Right atrium auricular region (tissue), 2 donors: ENCODE measurements at regions not wholly inside any gene's neighbourhood (a gene's known extent, or its start where the extent isn't known, plus 50 kb on each side); places are given as distances from the start of the nearest gene placed in this dataset.

ENCODE experiments used
- DNase-seq: peaks from one replicate; pipeline ENCODE4 v3.0.0-alpha.2; 2019; ENCODE audit warnings: low spot score
- H3K27ac ChIP-seq, 2 donors: fragments of 200-600 bp; sonication (generic); 1 replicate in 1 of 2; 2 replicates in 1 of 2; pipeline ENCODE4 v1.5.1; 2016 to 2019
- H3K27me3 ChIP-seq, 2 donors: fragments of 200-600 bp; sonication (generic); one replicate each; pipeline versions ENCODE4 v1.5.1 to v1.6.0; 2017 to 2019
- H3K36me3 ChIP-seq: fragments of 200-600 bp; sonication (generic); one replicate; pipeline ENCODE4 v1.5.1; 2016
- H3K4me1 ChIP-seq, 2 donors: fragments of 200-600 bp; sonication (generic); one replicate each; pipeline versions ENCODE4 v1.5.1 to v1.6.0; 2017 to 2019
- H3K4me3 ChIP-seq, 2 donors: fragments of 200-600 bp; sonication (generic); 1 replicate in 1 of 2; 2 replicates in 1 of 2; pipeline ENCODE4 v1.5.1; 2017 to 2019; ENCODE audit warnings: mild to moderate bottlenecking in 1 of 2, moderate library complexity in 1 of 2
- H3K9me3 ChIP-seq, 2 donors: fragments of 200-600 bp; sonication (generic); one replicate each; pipeline ENCODE4 v1.5.1; 2019
- TF ChIP-seq, protein P1 (sequence below), 2 donors: fragments of 200-600 bp; sonication (generic); IDR thresholded peaks; one replicate each; pipeline ENCODE4 v1.5.1; 2019; ENCODE audit warnings: antibody characterized with exemption in 2 of 2

DNA sequence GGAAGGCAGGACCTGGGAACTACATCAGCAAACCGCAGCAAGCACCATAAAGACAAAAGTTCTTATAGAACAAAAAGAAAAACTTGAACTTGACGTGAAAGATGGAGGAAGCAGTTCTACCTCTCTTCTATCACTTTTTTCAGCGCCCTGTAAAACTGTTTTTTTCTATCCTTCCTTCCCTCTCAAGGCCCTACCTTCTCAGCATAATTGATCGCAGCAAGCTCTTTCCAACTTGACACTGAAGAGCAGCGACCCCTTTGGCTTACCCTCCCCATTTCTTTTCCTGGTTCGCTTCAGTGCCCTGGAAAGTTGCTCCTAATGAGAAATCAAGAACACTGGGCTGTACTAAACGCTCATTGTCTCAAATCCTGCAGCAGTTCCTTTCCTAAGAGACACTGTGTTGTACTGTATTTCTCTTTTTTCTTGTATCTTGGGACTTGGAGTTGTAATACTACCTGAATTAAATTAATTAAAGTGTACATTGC, 150.6 kb upstream of the SLC4A4 start:
- Histone ChIP-seq H3K27ac (peak overlapping the region; percentile 81 to 86), H3K4me3 (peak overlapping the region; percentile 54 to 71)

DNA sequence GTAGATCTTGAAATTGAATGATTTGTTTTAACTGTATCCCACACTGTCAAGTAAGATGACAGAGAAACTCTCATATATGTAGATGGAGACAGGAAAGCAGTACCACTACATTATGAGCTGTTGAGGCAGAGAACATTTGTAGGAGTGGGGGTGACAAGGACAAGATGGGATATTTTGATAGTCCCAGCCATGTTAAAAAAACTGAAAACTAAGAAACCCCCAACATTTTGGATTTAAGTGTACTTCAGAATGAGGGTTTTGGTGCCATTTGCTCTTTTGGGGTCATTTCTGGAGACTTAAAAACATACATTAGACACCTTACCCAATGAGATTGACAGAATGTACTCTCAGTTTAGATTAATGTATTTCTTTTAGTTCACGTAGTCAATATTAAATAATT, 149.9 kb upstream of the SLC4A4 start:
- H3K9me3 ChIP-seq: no peaks in the 10 kb centered on the region
- peaks cover 0 to 4% of the 10 kb centered on the region in 2 donors for H3K4me1 ChIP-seq
- no peaks in the 10 kb centered on the region for H3K27me3 ChIP-seq
- H3K36me3 ChIP-seq: no peaks in the 10 kb centered on the region
- peak overlapping the region; percentile 54 to 71 for H3K4me3 ChIP-seq
- peak overlapping the region in 1 of 2 donors; percentile 81 for H3K27ac ChIP-seq
- TF ChIP-seq, protein P1, sequence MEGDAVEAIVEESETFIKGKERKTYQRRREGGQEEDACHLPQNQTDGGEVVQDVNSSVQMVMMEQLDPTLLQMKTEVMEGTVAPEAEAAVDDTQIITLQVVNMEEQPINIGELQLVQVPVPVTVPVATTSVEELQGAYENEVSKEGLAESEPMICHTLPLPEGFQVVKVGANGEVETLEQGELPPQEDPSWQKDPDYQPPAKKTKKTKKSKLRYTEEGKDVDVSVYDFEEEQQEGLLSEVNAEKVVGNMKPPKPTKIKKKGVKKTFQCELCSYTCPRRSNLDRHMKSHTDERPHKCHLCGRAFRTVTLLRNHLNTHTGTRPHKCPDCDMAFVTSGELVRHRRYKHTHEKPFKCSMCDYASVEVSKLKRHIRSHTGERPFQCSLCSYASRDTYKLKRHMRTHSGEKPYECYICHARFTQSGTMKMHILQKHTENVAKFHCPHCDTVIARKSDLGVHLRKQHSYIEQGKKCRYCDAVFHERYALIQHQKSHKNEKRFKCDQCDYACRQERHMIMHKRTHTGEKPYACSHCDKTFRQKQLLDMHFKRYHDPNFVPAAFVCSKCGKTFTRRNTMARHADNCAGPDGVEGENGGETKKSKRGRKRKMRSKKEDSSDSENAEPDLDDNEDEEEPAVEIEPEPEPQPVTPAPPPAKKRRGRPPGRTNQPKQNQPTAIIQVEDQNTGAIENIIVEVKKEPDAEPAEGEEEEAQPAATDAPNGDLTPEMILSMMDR (IDR thresholded peaks at IDR 0.05): no peak
- DNase-seq: no peak

More for the DNA sequence above, 150.6 kb upstream of the SLC4A4 start:
- Histone ChIP-seq H3K9me3 (no peaks in the 10 kb centered on the region), H3K27me3 (no peaks in the 10 kb centered on the region), H3K4me1 (peaks cover 0 to 4% of the 10 kb centered on the region in 2 donors), H3K36me3 (no peaks in the 10 kb centered on the region)
- TF ChIP-seq, protein P1 (IDR thresholded peaks at IDR 0.05): no peak
- DNase-seq: no peak

DNA sequence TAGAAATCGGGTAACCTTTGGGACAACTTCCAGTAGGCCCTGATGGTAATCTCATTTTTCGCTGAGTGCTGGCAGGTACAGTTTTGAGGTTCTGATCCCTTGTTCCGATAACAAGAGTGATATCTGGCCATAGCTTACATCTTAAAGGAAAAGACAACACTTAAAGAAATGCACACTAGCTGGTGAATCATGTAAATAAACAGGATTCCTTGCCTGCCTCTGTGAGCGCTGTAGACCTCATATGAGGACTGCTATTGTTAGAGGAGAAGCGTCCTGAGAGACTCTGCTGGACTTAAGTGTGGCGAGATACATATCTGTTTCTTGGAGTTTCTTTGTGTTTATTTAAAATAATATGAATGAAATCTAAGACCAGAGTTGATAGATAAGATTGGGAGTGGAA, 149.3 kb upstream of the SLC4A4 start:
- H3K27ac ChIP-seq: peak overlapping the region in 1 of 2 donors; percentile 81
- H3K4me3 ChIP-seq: no peak overlapping the region
- DNase-seq: no peak
- TF ChIP-seq, protein P1 (IDR thresholded peaks at IDR 0.05): peak in 1 of 2 donors; percentile 20
- H3K27me3 ChIP-seq: no peaks in the 10 kb centered on the region
- no peaks in the 10 kb centered on the region for H3K9me3 ChIP-seq
- H3K36me3 ChIP-seq: no peaks in the 10 kb centered on the region
- H3K4me1 ChIP-seq: peaks cover 0 to 4% of the 10 kb centered on the region in 2 donors

DNA sequence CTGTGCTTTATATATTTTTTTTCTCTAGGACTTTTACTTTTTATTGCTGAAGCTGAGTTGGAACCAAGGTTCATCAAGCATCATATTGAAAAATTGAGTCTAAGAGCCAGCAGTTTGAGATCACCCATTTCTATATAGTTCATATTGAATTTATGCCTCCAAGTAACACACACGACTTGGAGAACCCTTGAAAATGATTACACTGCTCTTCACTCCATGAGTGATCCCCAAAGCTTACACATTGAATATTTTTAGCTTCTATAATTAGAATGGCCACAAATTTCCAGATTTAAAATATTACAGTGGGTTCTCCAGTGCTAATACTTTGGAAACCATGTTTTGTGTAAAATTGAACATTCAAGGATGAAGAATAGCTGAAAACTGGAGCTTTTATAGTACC, 144.4 kb upstream of the SLC4A4 start:
- Histone ChIP-seq H3K27ac (no peak overlapping the region), H3K27me3 (no peaks in the 10 kb centered on the region), H3K9me3 (no peaks in the 10 kb centered on the region), H3K4me3 (no peak overlapping the region), H3K4me1 (no peaks in the 10 kb centered on the region), H3K36me3 (no peaks in the 10 kb centered on the region)
- DNase-seq: no peak
- TF ChIP-seq, protein P1 (IDR thresholded peaks at IDR 0.05): no peak

DNA sequence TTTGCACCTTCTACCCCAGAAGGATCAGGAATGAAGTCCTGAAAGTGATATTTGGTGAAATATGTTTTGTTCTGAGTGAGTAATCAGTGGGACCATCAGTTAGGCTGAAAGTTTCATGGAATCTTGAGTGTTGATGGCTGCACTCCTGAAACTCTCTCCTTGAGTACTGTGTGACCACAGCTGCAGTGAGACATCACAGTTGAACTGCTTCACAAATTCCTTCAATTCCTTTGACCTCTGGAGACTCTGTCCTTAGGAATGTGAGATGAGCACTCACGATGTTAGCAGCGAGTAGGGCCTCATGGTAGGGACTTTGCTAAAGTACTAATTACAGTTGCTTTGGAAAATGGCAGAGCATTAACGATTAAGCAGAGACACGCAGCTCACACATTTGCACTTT, 142.9 kb upstream of the SLC4A4 start:
- no peaks in the 10 kb centered on the region for H3K4me1 ChIP-seq
- H3K27ac ChIP-seq: no peak overlapping the region
- TF ChIP-seq, protein P1 (IDR thresholded peaks at IDR 0.05): no peak
- no peak for DNase-seq
- no peaks in the 10 kb centered on the region for H3K36me3 ChIP-seq
- no peaks in the 10 kb centered on the region for H3K9me3 ChIP-seq
- no peak overlapping the region for H3K4me3 ChIP-seq
- H3K27me3 ChIP-seq: no peaks in the 10 kb centered on the region

DNA sequence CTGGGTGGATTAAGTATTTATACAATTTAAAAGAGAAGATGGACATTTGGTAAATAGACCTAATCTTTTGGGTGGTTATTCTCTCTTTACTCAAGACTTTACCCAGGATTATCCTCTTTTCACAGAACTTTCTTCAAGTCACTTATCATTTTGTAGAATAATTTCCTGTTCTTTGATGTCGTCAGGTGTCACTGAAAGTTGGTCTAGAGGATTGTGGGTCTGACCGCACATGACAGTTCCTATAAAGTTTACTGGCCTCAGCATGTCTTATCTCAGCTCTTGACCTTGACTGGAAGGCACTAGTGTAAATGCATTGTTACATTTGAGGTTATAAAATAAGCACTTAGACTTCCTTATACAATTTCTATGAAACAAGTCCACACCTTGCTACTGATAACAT, 139.9 kb upstream of the SLC4A4 start:
- H3K4me1 ChIP-seq: peaks cover 0 to 4% of the 10 kb centered on the region in 2 donors
- no peaks in the 10 kb centered on the region for H3K9me3 ChIP-seq
- no peak for DNase-seq
- H3K27ac ChIP-seq: no peak overlapping the region
- TF ChIP-seq, protein P1 (IDR thresholded peaks at IDR 0.05): no peak
- H3K4me3 ChIP-seq: no peak overlapping the region
- no peaks in the 10 kb centered on the region for H3K27me3 ChIP-seq
- H3K36me3 ChIP-seq: no peaks in the 10 kb centered on the region
